ENCODE measurements at regions not wholly inside any gene's neighbourhood (a gene's known extent, or its start where the extent isn't known, plus 50 kb on each side); places are given as distances from the start of the nearest gene placed in this dataset.

DNA sequence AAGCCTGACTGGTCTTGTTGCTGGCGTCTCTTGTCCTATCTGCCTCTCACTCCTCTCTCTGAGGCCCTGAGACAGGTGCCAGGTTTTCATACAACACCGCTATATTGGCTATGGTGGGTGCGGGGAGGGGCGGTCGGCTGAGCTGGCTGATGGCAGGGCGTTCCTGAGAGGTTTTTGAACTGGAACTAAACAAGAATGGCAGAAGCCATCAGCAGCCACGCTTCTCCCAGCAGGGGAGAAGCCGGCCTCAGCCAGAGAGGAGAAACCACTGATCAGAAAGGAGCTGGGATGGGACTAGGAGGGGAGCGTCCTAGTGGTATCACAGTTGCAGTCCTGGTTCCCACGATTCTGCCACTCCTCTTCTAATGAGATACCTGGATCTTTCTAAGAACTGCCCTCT lies 89.9 kb upstream of the PRR23E start:
- Histone ChIP-seq H3K4me3 (no peak overlapping the region), H3K27ac (no peak overlapping the region), H3K4me1 (no peaks in the 10 kb centered on the region), H3K36me3 (no peaks in the 10 kb centered on the region), H3K27me3 (no peaks in the 10 kb centered on the region), H3K9me3 (no peaks in the 10 kb centered on the region)
- TF ChIP-seq, protein P1, sequence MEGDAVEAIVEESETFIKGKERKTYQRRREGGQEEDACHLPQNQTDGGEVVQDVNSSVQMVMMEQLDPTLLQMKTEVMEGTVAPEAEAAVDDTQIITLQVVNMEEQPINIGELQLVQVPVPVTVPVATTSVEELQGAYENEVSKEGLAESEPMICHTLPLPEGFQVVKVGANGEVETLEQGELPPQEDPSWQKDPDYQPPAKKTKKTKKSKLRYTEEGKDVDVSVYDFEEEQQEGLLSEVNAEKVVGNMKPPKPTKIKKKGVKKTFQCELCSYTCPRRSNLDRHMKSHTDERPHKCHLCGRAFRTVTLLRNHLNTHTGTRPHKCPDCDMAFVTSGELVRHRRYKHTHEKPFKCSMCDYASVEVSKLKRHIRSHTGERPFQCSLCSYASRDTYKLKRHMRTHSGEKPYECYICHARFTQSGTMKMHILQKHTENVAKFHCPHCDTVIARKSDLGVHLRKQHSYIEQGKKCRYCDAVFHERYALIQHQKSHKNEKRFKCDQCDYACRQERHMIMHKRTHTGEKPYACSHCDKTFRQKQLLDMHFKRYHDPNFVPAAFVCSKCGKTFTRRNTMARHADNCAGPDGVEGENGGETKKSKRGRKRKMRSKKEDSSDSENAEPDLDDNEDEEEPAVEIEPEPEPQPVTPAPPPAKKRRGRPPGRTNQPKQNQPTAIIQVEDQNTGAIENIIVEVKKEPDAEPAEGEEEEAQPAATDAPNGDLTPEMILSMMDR (IDR thresholded peaks at IDR 0.05), result no peak
- ATAC-seq, result no peak
- DNase-seq, result no peak
- intact Hi-C loops (cut with DNase I), result no loop called here

DNA sequence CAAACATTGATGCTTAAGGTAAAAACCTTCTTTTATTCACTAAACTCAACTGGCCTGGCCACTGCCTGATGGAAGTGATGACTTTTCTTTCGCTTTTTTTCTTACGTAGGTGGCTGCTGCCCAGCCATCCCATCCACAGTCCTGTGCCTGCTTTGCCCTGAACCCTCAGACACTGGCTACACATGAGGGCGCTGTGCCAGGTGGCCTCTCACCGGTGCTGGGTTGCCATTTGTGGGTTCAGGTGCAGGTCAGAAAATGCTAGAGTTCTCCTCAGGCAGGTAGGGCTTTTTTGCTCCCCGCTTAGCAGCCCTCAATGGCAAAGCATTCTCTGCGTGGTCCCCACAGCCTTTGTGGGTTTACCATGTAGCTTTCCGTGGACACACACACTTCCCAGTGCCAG lies 88.3 kb upstream of the PRR23E start:
- no peak overlapping the region for H3K4me3 ChIP-seq
- H3K27me3 ChIP-seq, result no peaks in the 10 kb centered on the region
- H3K27ac ChIP-seq, result no peak overlapping the region
- intact Hi-C loops (cut with DNase I), result no loop called here
- TF ChIP-seq, protein P1 (IDR thresholded peaks at IDR 0.05), result no peak
- DNase-seq (no peak), ATAC-seq (no peak)
- no peaks in the 10 kb centered on the region for H3K36me3 ChIP-seq
- H3K9me3 ChIP-seq, result no peaks in the 10 kb centered on the region
- H3K4me1 ChIP-seq, result no peaks in the 10 kb centered on the region

DNA sequence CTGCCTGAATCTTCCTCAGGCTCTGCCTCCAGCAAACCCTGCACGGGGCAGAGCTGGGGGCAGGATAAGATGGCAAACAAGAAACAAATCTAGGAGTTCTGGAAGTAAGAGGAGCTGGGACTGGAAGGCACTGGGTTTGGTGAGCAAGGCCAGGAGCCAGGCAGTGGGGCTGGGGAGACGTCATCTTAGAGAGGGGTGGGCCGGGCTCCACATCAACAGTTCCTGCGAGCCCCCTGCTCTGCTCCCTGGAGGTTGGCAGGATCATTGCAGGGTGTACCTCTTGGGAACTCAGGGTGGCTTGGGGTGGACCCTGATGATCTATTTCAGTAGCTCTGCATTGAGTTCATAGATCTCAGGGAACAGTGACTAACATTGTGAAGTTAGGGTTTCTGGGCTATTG lies 87.3 kb upstream of the PRR23E start:
- DNase-seq (no peak), ATAC-seq (no peak)
- Histone ChIP-seq H3K4me1 (no peaks in the 10 kb centered on the region), H3K9me3 (no peaks in the 10 kb centered on the region), H3K36me3 (no peaks in the 10 kb centered on the region), H3K27ac (no peak overlapping the region), H3K27me3 (no peaks in the 10 kb centered on the region), H3K4me3 (no peak overlapping the region)
- intact Hi-C loops (cut with DNase I), result no loop called here
- TF ChIP-seq, protein P1 (IDR thresholded peaks at IDR 0.05), result no peak

DNA sequence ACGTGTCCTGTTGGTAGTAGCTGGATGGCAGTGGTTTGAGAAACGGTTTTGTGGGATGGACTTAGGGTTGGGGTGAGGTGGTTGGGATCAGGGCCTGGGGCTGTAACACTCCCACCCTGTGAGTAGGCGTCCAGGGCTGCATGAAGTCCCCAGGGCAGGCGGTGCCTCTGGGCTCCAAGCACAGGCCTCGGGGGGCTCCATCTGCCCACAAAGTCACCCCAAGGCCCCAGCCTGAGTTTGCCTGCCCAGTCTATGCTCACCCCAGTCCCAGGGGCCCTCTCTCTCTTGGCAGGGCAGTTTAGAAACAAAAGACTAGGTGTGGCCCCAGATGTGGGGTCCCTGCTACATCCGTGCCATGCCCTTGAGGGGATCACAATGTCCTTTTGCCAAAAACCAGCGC lies 86.9 kb upstream of the PRR23E start:
- TF ChIP-seq, protein P1 (IDR thresholded peaks at IDR 0.05), result no peak
- intact Hi-C loops (cut with DNase I), result no loop called here
- H3K4me3 ChIP-seq, result no peak overlapping the region
- DNase-seq (no peak), ATAC-seq (no peak)
- H3K4me1 ChIP-seq, result no peaks in the 10 kb centered on the region
- H3K36me3 ChIP-seq, result no peaks in the 10 kb centered on the region
- H3K9me3 ChIP-seq, result no peaks in the 10 kb centered on the region
- no peak overlapping the region for H3K27ac ChIP-seq
- H3K27me3 ChIP-seq, result no peaks in the 10 kb centered on the region

DNA sequence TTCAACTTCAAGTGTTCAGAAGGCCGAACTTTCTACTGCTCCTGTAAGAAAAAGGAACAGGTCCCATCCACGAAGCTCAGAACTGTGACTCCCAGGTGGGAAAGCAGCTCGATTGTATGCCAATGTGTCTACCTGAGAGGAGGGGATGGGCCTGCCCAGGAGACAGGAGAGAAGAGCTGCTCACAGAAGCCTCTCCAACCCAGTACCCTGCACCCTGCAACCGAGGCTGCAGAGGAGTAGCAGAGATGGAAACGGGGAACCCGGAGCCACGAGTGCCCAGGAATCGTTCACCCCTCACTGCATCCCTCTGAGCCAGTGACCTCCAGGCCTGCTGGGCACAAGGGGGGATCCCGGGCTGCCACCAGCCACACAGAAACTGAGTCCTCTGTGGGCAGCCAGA lies 86.5 kb upstream of the PRR23E start:
- H3K36me3 ChIP-seq, result no peaks in the 10 kb centered on the region
- TF ChIP-seq, protein P1 (IDR thresholded peaks at IDR 0.05), result no peak
- intact Hi-C loops (cut with DNase I), result no loop called here
- no peak overlapping the region for H3K4me3 ChIP-seq
- H3K4me1 ChIP-seq, result no peaks in the 10 kb centered on the region
- no peak for ATAC-seq
- no peak for DNase-seq
- no peaks in the 10 kb centered on the region for H3K27me3 ChIP-seq
- H3K9me3 ChIP-seq, result peaks cover 0 to 2% of the 10 kb centered on the region in 2 donors
- H3K27ac ChIP-seq, result no peak overlapping the region

Measured in left lung (tissue), 4 donors.